Liver (tissue), 8 donors: ENCODE measurements at regions not wholly inside any gene's neighbourhood (a gene's known extent, or its start where the extent isn't known, plus 50 kb on each side); places are given as distances from the start of the nearest gene placed in this dataset.

Source experiments
- DNase-seq: peaks from one replicate; pipeline ENCODE4 v3.0.0-alpha.2; 2017; ENCODE audit warnings: low spot score
- H3K27ac ChIP-seq, 2 donors: one replicate each; pipeline ENCODE4 v1.7.0; 2013; ENCODE audit warnings: inconsistent platforms in 2 of 2, low read length in 2 of 2, control low read depth in 1 of 2, low read depth in 1 of 2, mild to moderate bottlenecking in 1 of 2
- H3K27me3 ChIP-seq, 4 donors: one replicate each; pipeline versions ENCODE4 v1.6.1 to v1.7.0; 2013; ENCODE audit warnings: low read length in 3 of 4, inconsistent platforms in 1 of 4, mild to moderate bottlenecking in 1 of 4, moderate library complexity in 1 of 4; ENCODE audit not compliant: control insufficient read depth in 4 of 4, insufficient read depth in 4 of 4
- H3K36me3 ChIP-seq, 4 donors: one replicate each; pipeline versions ENCODE4 v1.6.1 to v1.7.0; 2013; ENCODE audit warnings: low read length in 3 of 4, mild to moderate bottlenecking in 3 of 4, low read depth in 1 of 4, moderate library complexity in 1 of 4; ENCODE audit not compliant: control insufficient read depth in 4 of 4, insufficient read depth in 3 of 4
- H3K4me1 ChIP-seq, 4 donors: one replicate each; pipeline versions ENCODE4 v1.6.1 to v1.7.0; 2013; ENCODE audit warnings: low read length in 3 of 4, mild to moderate bottlenecking in 3 of 4, moderate library complexity in 1 of 4; ENCODE audit not compliant: control insufficient read depth in 4 of 4, insufficient read depth in 4 of 4
- H3K4me3 ChIP-seq, 3 donors: one replicate each; pipeline versions ENCODE4 v1.6.1 to v1.7.0; 2013; ENCODE audit warnings: low read length in 3 of 3, control low read depth in 1 of 3, low read depth in 1 of 3, mild to moderate bottlenecking in 1 of 3
- H3K9ac ChIP-seq, 2 donors: one replicate each; pipeline ENCODE4 v1.7.0; 2013; ENCODE audit warnings: low read length in 2 of 2, mild to moderate bottlenecking in 2 of 2, moderate library complexity in 2 of 2, control low read depth in 1 of 2, low read depth in 1 of 2
- H3K9me3 ChIP-seq, 4 donors: one replicate each; pipeline versions ENCODE4 v1.6.1 to v1.7.0; 2013; ENCODE audit warnings: low read length in 3 of 4; ENCODE audit not compliant: control insufficient read depth in 4 of 4
- ATF3 ChIP-seq: IDR thresholded peaks from 2 replicates; pipeline ENCODE4 v1.6.1; 2016; ENCODE audit warnings: antibody characterized with exemption
- CTCF ChIP-seq: fragments of 150-350 bp; IDR thresholded peaks from 2 replicates; pipeline ENCODE4 v1.5.1; 2017; ENCODE audit warnings: improper control_type of control experiment, low read depth, low read length; ENCODE audit not compliant: missing input control
- EGR1 ChIP-seq, 2 donors: IDR thresholded peaks; 2 replicates each; pipeline ENCODE4 v1.6.1; 2016 to 2018; ENCODE audit warnings: antibody characterized with exemption in 2 of 2, low read depth in 2 of 2
- FOXA1 ChIP-seq: IDR thresholded peaks from 2 replicates; pipeline ENCODE4 v1.6.1; 2016; ENCODE audit warnings: antibody characterized with exemption
- FOXA2 ChIP-seq: IDR thresholded peaks from 2 replicates; pipeline ENCODE4 v1.6.1; 2016; ENCODE audit warnings: antibody characterized with exemption
- GABPA ChIP-seq, 2 donors: IDR thresholded peaks in 1 of 2; conservative IDR thresholded peaks in 1 of 2; 2 replicates each; pipeline ENCODE4 v1.6.1; 2016; ENCODE audit warnings: antibody characterized with exemption in 2 of 2, mild to moderate bottlenecking in 1 of 2, moderate library complexity in 1 of 2
- HNF4A ChIP-seq, 2 donors: conservative IDR thresholded peaks; 2 replicates each; pipeline ENCODE4 v1.6.1; 2016; ENCODE audit warnings: antibody characterized with exemption in 2 of 2, mild to moderate bottlenecking in 2 of 2
- HNF4G ChIP-seq: IDR thresholded peaks from 2 replicates; pipeline ENCODE4 v1.6.1; 2016; ENCODE audit warnings: antibody characterized with exemption
- JUND ChIP-seq, 2 donors: IDR thresholded peaks; 2 replicates each; pipeline ENCODE4 v1.6.1; 2016; ENCODE audit warnings: antibody characterized with exemption in 2 of 2
- MAX ChIP-seq: IDR thresholded peaks from 2 replicates; pipeline ENCODE4 v1.6.1; 2016; ENCODE audit warnings: antibody characterized with exemption
- NR2F2 ChIP-seq: IDR thresholded peaks from 2 replicates; pipeline ENCODE4 v1.6.1; 2016; ENCODE audit warnings: antibody characterized with exemption
- RAD21 ChIP-seq, 2 donors: IDR thresholded peaks; 2 replicates each; pipeline ENCODE4 v1.6.1; 2016; ENCODE audit warnings: antibody characterized with exemption in 2 of 2, mild to moderate bottlenecking in 2 of 2
- REST ChIP-seq: IDR thresholded peaks from 2 replicates; pipeline ENCODE4 v1.6.1; 2016; ENCODE audit warnings: antibody characterized with exemption, mild to moderate bottlenecking
- RXRA ChIP-seq, 2 donors: IDR thresholded peaks; 2 replicates each; pipeline ENCODE4 v1.6.1; 2017 to 2018; ENCODE audit warnings: antibody characterized with exemption in 2 of 2, mild to moderate bottlenecking in 1 of 2
- SP1 ChIP-seq: IDR thresholded peaks from 2 replicates; pipeline ENCODE4 v1.6.1; 2018; ENCODE audit warnings: antibody characterized with exemption, mild to moderate bottlenecking
- TAF1 ChIP-seq: conservative IDR thresholded peaks from 2 replicates; pipeline ENCODE4 v1.6.1; 2016; ENCODE audit warnings: antibody characterized with exemption, mild to moderate bottlenecking
- YY1 ChIP-seq: IDR thresholded peaks from 2 replicates; pipeline ENCODE4 v1.6.1; 2016; ENCODE audit warnings: antibody characterized with exemption, mild to moderate bottlenecking
- ZBTB33 ChIP-seq: IDR thresholded peaks from 2 replicates; pipeline ENCODE4 v1.6.1; 2016; ENCODE audit warnings: antibody characterized with exemption
- WGBS: extraction: QIAGEN DNeasy Blood & Tissue Kit; methylation state at CpG from one replicate; pipeline ENCODE4 v1.1.7; 2013; 5-methylcytosine and 5-hydroxymethylcytosine counted together
- donor health status: healthy.
- donor health status: healthy.
- donor health status: healthy.
- donor health status: healthy.
- donor health status: healthy.

- H3K9ac ChIP-seq, result no peak overlapping the region
- DNase-seq, result no peak
- no peaks in the 10 kb centered on the region for H3K9me3 ChIP-seq
- no peak for TF ChIP-seq HNF4G
- TF ChIP-seq JUND (IDR thresholded peaks at IDR 0.05), result no peak
- TF ChIP-seq ATF3, result no peak
- no peak for TF ChIP-seq YY1
- no peak for TF ChIP-seq NR2F2
- no peak for TF ChIP-seq SP1
- no peak for TF ChIP-seq HNF4A (conservative IDR thresholded peaks at IDR 0.05)
- TF ChIP-seq MAX, result no peak
- TF ChIP-seq EGR1 (IDR thresholded peaks at IDR 0.05; ENCODE audit: low read depth in 2 of 2), result no peak
- no peak for TF ChIP-seq RAD21 (IDR thresholded peaks at IDR 0.05)
- TF ChIP-seq CTCF, result no peak
- no peak for TF ChIP-seq ZBTB33
- TF ChIP-seq FOXA2, result no peak
- no peak for TF ChIP-seq REST
- TF ChIP-seq TAF1, result no peak
- TF ChIP-seq RXRA (IDR thresholded peaks at IDR 0.05), result no peak
- no peak for TF ChIP-seq GABPA (IDR thresholded peaks at IDR 0.05 in 1 of 2, conservative IDR thresholded peaks at IDR 0.05 in 1 of 2)
- no peak for TF ChIP-seq FOXA1
- no peak overlapping the region for H3K27ac ChIP-seq
- H3K4me3 ChIP-seq, result no peak overlapping the region
- WGBS, result 87% methylated on average over 2 of the region's 2 CpGs
- H3K36me3 ChIP-seq, result no peaks in the 10 kb centered on the region
- H3K4me1 ChIP-seq, result no peaks in the 10 kb centered on the region
- H3K27me3 ChIP-seq, result no peaks in the 10 kb centered on the region
These were observed 82.0 kb upstream of the JCAD start for GRCh38 chr10:30141423-30141822.
